ENCODE measurements at regions not wholly inside any gene's neighbourhood (a gene's known extent, or its start where the extent isn't known, plus 50 kb on each side); places are given as distances from the start of the nearest gene placed in this dataset.

- TF ChIP-seq, protein P1, sequence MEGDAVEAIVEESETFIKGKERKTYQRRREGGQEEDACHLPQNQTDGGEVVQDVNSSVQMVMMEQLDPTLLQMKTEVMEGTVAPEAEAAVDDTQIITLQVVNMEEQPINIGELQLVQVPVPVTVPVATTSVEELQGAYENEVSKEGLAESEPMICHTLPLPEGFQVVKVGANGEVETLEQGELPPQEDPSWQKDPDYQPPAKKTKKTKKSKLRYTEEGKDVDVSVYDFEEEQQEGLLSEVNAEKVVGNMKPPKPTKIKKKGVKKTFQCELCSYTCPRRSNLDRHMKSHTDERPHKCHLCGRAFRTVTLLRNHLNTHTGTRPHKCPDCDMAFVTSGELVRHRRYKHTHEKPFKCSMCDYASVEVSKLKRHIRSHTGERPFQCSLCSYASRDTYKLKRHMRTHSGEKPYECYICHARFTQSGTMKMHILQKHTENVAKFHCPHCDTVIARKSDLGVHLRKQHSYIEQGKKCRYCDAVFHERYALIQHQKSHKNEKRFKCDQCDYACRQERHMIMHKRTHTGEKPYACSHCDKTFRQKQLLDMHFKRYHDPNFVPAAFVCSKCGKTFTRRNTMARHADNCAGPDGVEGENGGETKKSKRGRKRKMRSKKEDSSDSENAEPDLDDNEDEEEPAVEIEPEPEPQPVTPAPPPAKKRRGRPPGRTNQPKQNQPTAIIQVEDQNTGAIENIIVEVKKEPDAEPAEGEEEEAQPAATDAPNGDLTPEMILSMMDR (IDR thresholded peaks at IDR 0.05; ENCODE audit: low read depth, low read length) = no peak
- no peak for DNase-seq (ENCODE audit: low read depth, low spot score)
- H3K27me3 ChIP-seq (ENCODE audit: control insufficient read depth, insufficient read depth, low read length) = peaks cover 3% of the 10 kb centered on the region
- ChIA-PET CTCF (no interaction called here), POLR2A (no interaction called here)
- no peaks in the 10 kb centered on the region for H3K9me3 ChIP-seq (ENCODE audit: control insufficient read depth, insufficient read depth, low read length)
- H3K27ac ChIP-seq (ENCODE audit: low read depth, low read length) = no peak overlapping the region
- no peak overlapping the region for H3K4me3 ChIP-seq (ENCODE audit: low read depth, low read length)
Measured at GRCh38 chr1:36673202-36673601, 190.5 kb upstream of the CSF3R start.

DNA sequence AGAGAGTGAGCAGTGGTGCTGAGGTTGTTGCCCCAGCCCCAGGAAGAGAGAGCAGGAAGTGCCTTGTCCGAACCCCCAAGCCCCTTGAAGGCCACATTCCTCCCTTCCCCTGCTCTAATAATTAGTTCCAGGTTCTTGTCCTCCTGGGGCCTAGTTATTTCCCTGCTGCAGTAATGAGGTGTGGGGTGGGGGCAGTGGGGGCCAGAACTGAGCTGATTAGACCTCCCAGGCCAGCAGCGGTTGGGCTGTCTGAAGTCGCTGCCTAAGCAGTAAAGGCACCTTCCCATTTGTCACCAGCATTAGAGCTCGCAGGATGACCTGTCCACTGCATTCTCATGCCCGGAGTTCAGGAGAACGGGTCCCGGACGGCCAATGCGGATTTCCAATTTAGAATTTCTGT, 186.5 kb upstream of the CSF3R start:
- Histone ChIP-seq H3K27me3 (ENCODE audit: control insufficient read depth, insufficient read depth, low read length) (peaks cover 6% of the 10 kb centered on the region), H3K4me3 (ENCODE audit: low read depth, low read length) (no peak overlapping the region), H3K27ac (ENCODE audit: low read depth, low read length) (no peak overlapping the region), H3K9me3 (ENCODE audit: control insufficient read depth, insufficient read depth, low read length) (no peaks in the 10 kb centered on the region)
- TF ChIP-seq, protein P1 (IDR thresholded peaks at IDR 0.05; ENCODE audit: low read depth, low read length) = no peak
- DNase-seq (ENCODE audit: low read depth, low spot score) = no peak
- ChIA-PET CTCF (no interaction called here), POLR2A (no interaction called here)

GRCh38 chr1:36667836-36668235, 185.1 kb upstream of the CSF3R start:
- H3K27me3 ChIP-seq (ENCODE audit: control insufficient read depth, insufficient read depth, low read length) = peaks cover 6% of the 10 kb centered on the region
- no peaks in the 10 kb centered on the region for H3K9me3 ChIP-seq (ENCODE audit: control insufficient read depth, insufficient read depth, low read length)
- TF ChIP-seq, protein P1 (IDR thresholded peaks at IDR 0.05; ENCODE audit: low read depth, low read length) = no peak
- POLR2A ChIA-PET = no interaction called here
- DNase-seq (ENCODE audit: low read depth, low spot score) = no peak
- CTCF ChIA-PET = interaction anchor here (1.1 kb wide), 1 partner anchor 151 kb away, joined by 4 read pairs; no protein-coding TSS in a partner anchor
- H3K27ac ChIP-seq (ENCODE audit: low read depth, low read length) = no peak overlapping the region
- no peak overlapping the region for H3K4me3 ChIP-seq (ENCODE audit: low read depth, low read length)

DNA sequence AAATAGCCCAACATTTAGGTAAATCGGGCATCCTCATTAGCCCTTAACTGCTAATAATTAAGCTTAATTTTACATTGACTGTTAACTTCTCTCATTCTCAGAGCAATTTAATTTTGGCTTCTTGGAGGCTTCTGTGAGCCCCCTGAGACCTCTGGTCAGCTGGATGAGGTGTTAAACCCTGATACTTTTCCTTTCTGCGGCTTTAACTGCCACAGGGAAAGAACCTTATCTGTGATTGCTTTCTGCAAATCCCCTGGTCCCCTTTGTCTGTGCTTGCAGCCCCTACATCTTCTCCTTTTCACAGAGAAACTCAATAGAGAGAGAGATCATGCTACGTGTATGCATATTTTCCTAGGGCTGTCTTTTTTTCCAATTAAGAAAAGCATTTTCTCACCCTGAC, 184.5 kb upstream of the CSF3R start:
- ChIA-PET CTCF (interaction anchor here (1.1 kb wide), 1 partner anchor 150 kb away, joined by 4 read pairs; no protein-coding TSS in a partner anchor), POLR2A (no interaction called here)
- TF ChIP-seq, protein P1 (IDR thresholded peaks at IDR 0.05; ENCODE audit: low read depth, low read length) = no peak
- Histone ChIP-seq H3K9me3 (ENCODE audit: control insufficient read depth, insufficient read depth, low read length) (no peaks in the 10 kb centered on the region), H3K27me3 (ENCODE audit: control insufficient read depth, insufficient read depth, low read length) (peaks cover 6% of the 10 kb centered on the region), H3K27ac (ENCODE audit: low read depth, low read length) (no peak overlapping the region), H3K4me3 (ENCODE audit: low read depth, low read length) (no peak overlapping the region)
- no peak for DNase-seq (ENCODE audit: low read depth, low spot score)

DNA sequence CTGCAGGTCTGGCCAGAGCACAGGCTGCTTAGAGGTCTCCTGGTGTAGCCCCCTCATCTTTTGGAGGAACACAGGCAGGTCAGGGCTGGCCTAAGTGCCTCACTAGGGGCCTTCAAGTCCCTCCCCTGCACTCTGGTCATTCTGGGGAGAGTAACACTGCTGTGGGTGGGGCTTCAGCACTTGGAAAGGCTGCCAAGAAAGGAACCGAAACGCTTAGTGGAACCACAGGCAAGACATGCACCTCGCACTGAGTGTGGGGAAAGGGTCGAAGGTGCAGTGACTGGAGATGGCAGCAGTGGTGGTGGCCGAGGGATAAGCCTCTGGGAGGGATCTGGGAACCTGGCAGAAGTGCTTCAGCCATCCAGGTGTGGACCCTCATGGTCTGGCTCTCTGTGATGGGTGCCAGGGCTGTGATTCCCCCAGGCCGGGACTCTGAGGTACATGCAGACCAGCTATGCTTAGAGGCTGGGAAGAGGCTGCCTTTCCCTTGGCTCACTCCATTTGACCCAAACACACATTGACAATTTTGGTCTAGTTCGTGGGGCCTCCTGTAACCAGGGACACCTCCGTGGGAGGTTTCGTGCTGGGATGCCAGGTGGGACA, 182.9 kb upstream of the CSF3R start:
- Histone ChIP-seq H3K9me3 (ENCODE audit: control insufficient read depth, insufficient read depth, low read length) (no peaks in the 10 kb centered on the region), H3K27me3 (ENCODE audit: control insufficient read depth, insufficient read depth, low read length) (peaks cover 4% of the 10 kb centered on the region), H3K4me3 (ENCODE audit: low read depth, low read length) (no peak overlapping the region), H3K27ac (ENCODE audit: low read depth, low read length) (no peak overlapping the region)
- TF ChIP-seq, protein P1 (IDR thresholded peaks at IDR 0.05; ENCODE audit: low read depth, low read length) = no peak
- no peak for DNase-seq (ENCODE audit: low read depth, low spot score)
- ChIA-PET CTCF (no interaction called here), POLR2A (no interaction called here)

All from AG04450 (cell line).